ES-I3 (cell line): ENCODE measurements at regions not wholly inside any gene's neighbourhood (a gene's known extent, or its start where the extent isn't known, plus 50 kb on each side); places are given as distances from the start of the nearest gene placed in this dataset.

Source experiments
- H3K36me3 ChIP-seq: 2 replicates; pipeline ENCODE4 v1.6.1; 2013; ENCODE audit warnings: mild to moderate bottlenecking, low read length, control low read depth, moderate library complexity; ENCODE audit not compliant: insufficient read depth
- H3K4me1 ChIP-seq: 2 replicates; pipeline ENCODE4 v1.6.1; 2013; ENCODE audit warnings: mild to moderate bottlenecking, control low read depth, low read length; ENCODE audit not compliant: insufficient read depth
- H3K9ac ChIP-seq: 2 replicates; pipeline ENCODE4 v1.6.1; 2013; ENCODE audit warnings: low read depth, mild to moderate bottlenecking, low read length, moderate library complexity
- H3K9me3 ChIP-seq: 2 replicates; pipeline ENCODE4 v1.6.1; 2013; ENCODE audit warnings: mild to moderate bottlenecking, low read length, moderate library complexity; ENCODE audit not compliant: control insufficient read depth, insufficient read depth

GRCh38 chr22:49451070-49451840 lies 376.4 kb downstream of the BRD1 start:
- Histone ChIP-seq H3K4me1 (peaks cover 7% of the 10 kb centered on the region; the same call in 1 of the 2 replicates), H3K9me3 (no peaks in the 10 kb centered on the region), H3K9ac (peak overlapping the region; percentile 12), H3K36me3 (no peaks in the 10 kb centered on the region)

DNA sequence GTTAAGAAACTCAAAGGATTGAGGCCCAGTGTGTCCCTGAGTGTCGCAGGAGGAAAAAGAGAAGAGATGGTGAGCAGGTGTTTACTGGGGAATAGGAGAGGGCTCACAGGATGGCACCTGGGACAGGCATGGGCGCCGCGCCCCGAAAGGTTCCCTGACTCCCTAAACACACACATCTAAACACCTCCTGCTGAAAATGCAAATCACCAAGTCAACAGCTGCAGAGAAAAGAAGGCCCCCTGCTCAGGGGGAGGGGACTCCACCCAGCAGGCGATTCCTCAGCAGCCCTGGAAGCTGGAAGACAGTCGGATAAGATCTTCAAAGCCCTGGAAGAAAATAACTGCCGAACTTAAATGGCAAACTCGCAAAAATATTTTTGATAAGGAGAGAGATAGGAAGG lies 377.2 kb downstream of the BRD1 start:
- Histone ChIP-seq H3K9ac (peak overlapping the region; percentile 12; the same call in 1 of the 2 replicates), H3K4me1 (peaks cover 7% of the 10 kb centered on the region; the same call in 1 of the 2 replicates), H3K36me3 (no peaks in the 10 kb centered on the region), H3K9me3 (no peaks in the 10 kb centered on the region)

GRCh38 chr22:49449811-49450446 lies 377.7 kb downstream of the BRD1 start:
- no peaks in the 10 kb centered on the region for H3K9me3 ChIP-seq
- peak overlapping the region; percentile 27; the same call in 1 of the 2 replicates for H3K9ac ChIP-seq
- peaks cover 7% of the 10 kb centered on the region; the same call in 1 of the 2 replicates for H3K4me1 ChIP-seq
- H3K36me3 ChIP-seq, result no peaks in the 10 kb centered on the region

GRCh38 chr22:49449377-49449776 lies 378.3 kb downstream of the BRD1 start:
- Histone ChIP-seq H3K36me3 (no peaks in the 10 kb centered on the region), H3K9me3 (no peaks in the 10 kb centered on the region), H3K9ac (no peak overlapping the region), H3K4me1 (peaks cover 7% of the 10 kb centered on the region; the same call in 1 of the 2 replicates)

DNA sequence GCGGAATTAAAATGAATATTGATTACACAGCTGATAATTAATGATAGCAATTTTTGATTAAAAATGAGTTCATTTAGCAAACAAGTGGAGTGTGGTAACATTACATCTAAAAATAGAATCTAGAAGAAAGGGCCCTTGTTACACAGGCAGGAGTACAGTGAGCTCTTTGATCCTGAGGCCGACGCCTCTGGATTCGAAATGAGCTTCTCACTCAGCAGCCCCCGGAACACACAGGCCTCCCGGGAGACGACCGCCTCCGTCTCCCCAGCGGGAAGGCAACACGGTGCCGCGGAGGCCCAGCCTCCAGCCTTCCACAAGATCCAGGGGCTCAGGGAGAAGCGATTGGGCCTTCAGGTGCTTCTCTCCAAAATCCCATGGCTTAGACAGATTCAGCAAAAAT lies 379.1 kb downstream of the BRD1 start:
- Histone ChIP-seq H3K36me3 (no peaks in the 10 kb centered on the region), H3K4me1 (peaks cover 7% of the 10 kb centered on the region; the same call in 1 of the 2 replicates), H3K9me3 (no peaks in the 10 kb centered on the region), H3K9ac (no peak overlapping the region)

DNA sequence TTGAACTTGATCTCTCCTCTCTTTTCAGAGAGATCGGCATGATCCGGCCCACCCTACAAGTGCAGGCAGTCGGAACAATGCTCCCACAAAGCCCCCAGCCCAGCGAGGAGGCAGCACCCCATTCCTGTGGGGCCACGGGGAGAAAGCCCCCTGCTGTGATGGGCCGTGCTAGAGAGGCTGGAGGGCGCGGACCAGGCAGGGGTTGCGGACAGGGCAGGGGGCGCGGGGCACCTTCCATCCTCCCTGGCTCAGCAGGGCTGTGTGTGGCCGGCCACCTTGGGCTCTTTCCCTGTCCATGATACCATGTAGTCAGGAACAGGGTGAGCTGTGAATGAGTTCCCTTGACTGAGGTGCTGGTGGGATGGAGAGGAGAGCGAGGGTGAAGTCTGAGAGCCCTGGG lies 379.8 kb downstream of the BRD1 start:
- H3K9me3 ChIP-seq, result no peaks in the 10 kb centered on the region
- H3K9ac ChIP-seq, result no peak overlapping the region
- peaks cover 7% of the 10 kb centered on the region; the same call in 1 of the 2 replicates for H3K4me1 ChIP-seq
- H3K36me3 ChIP-seq, result no peaks in the 10 kb centered on the region

DNA sequence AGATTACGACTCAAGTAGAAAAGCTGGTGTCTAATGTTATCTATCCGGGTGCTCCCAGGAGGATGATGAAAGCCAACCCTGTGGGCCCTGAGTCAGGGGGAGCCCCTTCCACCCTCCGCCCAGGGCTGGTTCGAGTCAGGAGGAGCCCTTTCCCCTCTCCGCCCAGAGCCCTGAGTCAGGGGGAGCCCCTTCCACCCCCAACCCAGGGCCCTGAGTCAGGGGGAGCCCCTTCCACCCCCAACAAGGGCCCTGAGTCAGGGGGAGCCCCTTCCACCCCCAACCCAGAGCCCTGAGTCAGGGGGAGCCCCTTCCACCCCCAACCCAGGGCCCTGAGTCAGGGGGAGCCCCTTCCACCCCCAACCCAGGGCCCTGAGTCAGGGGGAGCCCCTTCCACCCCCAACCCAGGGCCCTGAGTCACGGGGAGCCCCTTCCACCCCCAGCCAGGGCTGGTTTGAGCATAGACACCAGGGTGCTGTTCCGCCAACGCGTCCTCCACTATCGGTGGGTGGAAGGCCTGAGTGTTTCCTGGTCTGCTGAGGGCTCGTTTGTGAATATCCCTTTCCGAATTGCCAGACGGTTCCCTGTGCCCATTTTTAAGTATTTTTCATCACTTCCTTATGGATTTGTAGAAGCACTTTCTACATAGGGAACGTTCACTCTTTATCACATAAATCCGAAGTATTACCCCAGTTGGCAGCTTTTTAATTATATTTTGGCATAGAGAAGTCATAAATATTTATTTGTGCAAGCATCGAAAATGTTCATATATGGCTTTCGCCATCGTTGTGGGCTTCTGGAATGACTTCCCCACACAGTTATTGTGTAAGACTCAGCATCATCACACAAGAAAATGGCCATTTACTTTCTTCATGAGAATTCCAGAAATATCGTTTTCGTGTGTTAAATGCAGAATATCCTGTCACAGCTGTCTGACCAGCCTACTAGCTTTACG lies 380.6 kb downstream of the BRD1 start:
- Histone ChIP-seq H3K9me3 (no peaks in the 10 kb centered on the region), H3K9ac (no peak overlapping the region), H3K36me3 (no peaks in the 10 kb centered on the region), H3K4me1 (peaks cover 7% of the 10 kb centered on the region; the same call in 1 of the 2 replicates)

GRCh38 chr22:49446145-49446758 lies 381.4 kb downstream of the BRD1 start:
- H3K36me3 ChIP-seq, result no peaks in the 10 kb centered on the region
- H3K9ac ChIP-seq, result no peak overlapping the region
- H3K9me3 ChIP-seq, result no peaks in the 10 kb centered on the region
- peaks cover 6% of the 10 kb centered on the region; the same call in 1 of the 2 replicates for H3K4me1 ChIP-seq

DNA sequence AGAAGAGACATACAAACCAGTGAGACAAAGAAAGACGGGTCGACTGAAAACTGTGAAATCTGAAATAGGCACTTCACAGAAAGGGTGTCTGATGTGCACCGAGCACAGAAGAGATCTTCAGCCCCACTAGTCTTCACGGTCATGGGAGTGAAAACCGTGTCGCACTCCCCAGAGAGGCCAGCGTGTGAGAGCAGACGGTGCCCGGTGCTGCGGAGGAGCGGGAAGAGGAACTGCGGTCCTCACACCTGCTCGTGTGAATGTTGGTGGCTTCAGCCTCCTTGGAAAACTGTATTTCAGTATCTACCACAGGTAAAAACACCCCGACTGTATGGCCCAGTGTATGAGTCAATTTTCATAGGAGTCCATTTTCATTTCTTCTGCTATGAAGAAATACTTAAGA lies 382.9 kb downstream of the BRD1 start:
- H3K9ac ChIP-seq, result no peak overlapping the region
- H3K9me3 ChIP-seq, result no peaks in the 10 kb centered on the region
- no peaks in the 10 kb centered on the region for H3K36me3 ChIP-seq

GRCh38 chr22:49440931-49441330 lies 386.7 kb downstream of the BRD1 start:
- Histone ChIP-seq H3K9ac (no peak overlapping the region), H3K9me3 (no peaks in the 10 kb centered on the region), H3K36me3 (no peaks in the 10 kb centered on the region)

More for the DNA sequence above, 382.9 kb downstream of the BRD1 start:
- H3K4me1 ChIP-seq, result no peaks in the 10 kb centered on the region

DNA sequence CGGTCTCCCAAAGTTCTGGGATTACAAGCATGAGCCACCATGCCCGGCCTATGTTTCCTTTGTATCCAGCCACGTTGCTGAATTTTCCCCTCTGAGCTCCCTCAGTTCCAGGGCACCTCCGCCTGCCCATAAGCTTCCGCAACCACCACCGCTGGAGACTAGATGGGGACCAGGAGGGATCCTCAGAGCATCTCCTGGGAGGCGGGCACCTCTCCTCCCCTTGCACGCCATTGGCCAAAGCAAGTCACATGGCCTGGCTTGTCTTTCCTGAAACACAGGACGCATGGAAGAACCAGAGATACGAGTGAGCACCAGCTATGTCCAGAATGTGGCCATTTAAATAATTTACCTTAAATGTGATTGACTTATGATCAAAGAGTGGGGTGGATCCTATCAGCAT lies 388.3 kb downstream of the BRD1 start:
- Histone ChIP-seq H3K36me3 (no peaks in the 10 kb centered on the region), H3K9me3 (no peaks in the 10 kb centered on the region), H3K4me1 (no peaks in the 10 kb centered on the region), H3K9ac (no peak overlapping the region)

More at GRCh38 chr22:49440931-49441330, 386.7 kb downstream of the BRD1 start:
- H3K4me1 ChIP-seq, result no peaks in the 10 kb centered on the region

- H3K4me1 ChIP-seq, result no peaks in the 10 kb centered on the region
- no peaks in the 10 kb centered on the region for H3K36me3 ChIP-seq
- no peaks in the 10 kb centered on the region for H3K9me3 ChIP-seq
- H3K9ac ChIP-seq, result no peak overlapping the region
Measured at GRCh38 chr22:49437956-49438355, 389.7 kb downstream of the BRD1 start.

GRCh38 chr22:49437356-49437755 lies 390.3 kb downstream of the BRD1 start:
- Histone ChIP-seq H3K9me3 (no peaks in the 10 kb centered on the region), H3K36me3 (no peaks in the 10 kb centered on the region)

DNA sequence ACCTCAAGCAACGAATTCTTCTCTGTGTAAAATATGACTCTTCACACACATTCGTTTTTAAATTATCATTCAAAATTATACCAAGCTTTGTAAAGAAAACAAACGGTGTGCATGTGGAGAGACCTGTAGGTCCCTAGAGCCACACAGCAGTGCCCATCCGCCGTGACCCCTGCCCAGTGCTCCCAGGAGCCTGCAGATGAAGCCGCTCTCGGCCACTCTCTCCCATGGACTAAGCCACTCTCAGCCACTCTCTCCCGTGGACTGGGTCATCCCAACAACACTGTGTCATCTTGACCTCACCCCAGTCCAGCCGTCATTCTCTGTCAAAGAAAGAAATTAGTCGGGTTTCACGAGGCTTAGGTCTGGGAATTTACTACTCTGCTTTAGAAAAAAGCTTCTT lies 391.6 kb downstream of the BRD1 start:
- Histone ChIP-seq H3K9ac (no peak overlapping the region), H3K36me3 (no peaks in the 10 kb centered on the region), H3K9me3 (no peaks in the 10 kb centered on the region), H3K4me1 (no peaks in the 10 kb centered on the region)

More at GRCh38 chr22:49437356-49437755, 390.3 kb downstream of the BRD1 start:
- Histone ChIP-seq H3K4me1 (no peaks in the 10 kb centered on the region), H3K9ac (no peak overlapping the region)
